ENCODE measurements at regions not wholly inside any gene's neighbourhood (a gene's known extent, or its start where the extent isn't known, plus 50 kb on each side); places are given as distances from the start of the nearest gene placed in this dataset.
A peak's percentile ranks its signal among the peaks of the same experiment; 100 is the strongest.

- DNase-seq, result no peak
These were observed 60.3 kb downstream of the DACT1 start for GRCh38 chr14:58697930-58698642.

DNA sequence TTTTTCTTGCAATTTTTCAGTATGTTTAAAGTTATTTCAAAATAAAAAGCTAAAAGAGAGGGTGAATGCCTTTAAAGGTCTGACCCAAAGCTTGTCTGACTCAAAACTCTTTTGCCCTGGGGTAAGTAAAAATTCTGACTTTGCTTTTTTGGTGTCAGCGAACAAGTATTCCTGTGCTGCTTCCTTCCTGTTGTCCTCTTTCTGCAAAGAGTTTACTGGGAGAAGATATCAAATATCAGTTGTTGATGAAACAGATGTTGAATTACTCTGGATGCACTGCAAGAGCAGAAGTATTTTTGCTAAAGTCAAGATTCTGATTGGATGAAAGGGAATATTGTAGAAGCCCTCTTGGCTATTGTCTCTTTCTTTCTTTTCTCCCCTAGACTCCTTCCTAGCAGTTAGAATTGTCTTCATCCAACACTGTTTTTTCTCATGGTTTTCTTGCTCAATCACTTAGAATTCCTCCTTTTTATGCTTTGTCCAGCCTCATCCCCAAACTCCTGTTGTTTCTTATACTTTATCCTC lies 62.0 kb downstream of the DACT1 start:
- no peak for DNase-seq

GRCh38 chr14:58701156-58701555 lies 63.4 kb downstream of the DACT1 start:
- DNase-seq, result no peak

DNA sequence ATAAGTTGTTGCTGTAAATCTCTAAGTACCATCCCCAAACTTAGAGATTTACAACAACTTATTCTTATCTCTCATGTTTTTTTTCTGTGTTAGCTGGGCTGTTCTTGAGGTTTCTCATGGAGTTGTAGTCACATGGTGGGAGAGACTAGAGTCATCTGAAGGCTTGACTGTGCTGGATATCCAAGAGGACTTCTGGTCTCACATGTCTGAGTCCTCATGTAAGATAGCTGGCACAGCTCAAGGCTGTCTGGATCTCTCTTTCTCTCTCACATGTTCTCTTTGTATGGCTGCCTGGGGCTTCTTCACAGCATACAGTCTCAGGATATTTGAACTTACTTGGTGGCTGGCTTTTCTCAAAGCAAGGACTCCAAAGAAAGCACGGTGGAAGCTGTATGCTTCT lies 63.8 kb downstream of the DACT1 start:
- no peak for DNase-seq

GRCh38 chr14:58702441-58703160 lies 64.8 kb downstream of the DACT1 start:
- DNase-seq, result no peak

DNA sequence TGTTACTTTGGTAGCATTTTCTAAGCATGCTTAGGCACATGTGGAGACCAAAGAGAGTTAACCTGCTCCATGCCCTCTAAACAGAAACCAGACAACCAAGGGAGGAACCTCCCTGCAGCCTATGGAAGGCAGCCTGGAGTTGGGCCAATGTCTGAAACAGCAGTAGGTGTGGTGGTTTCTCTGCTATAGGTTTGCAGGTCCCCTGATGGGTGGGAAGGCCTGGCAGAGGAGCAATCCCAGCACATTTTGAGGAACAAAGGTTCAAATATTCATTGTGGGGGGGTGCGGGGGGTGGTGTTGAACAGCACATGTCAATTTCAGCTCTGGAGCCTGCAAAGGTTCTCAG lies 65.4 kb downstream of the DACT1 start:
- DNase-seq, result no peak

DNA sequence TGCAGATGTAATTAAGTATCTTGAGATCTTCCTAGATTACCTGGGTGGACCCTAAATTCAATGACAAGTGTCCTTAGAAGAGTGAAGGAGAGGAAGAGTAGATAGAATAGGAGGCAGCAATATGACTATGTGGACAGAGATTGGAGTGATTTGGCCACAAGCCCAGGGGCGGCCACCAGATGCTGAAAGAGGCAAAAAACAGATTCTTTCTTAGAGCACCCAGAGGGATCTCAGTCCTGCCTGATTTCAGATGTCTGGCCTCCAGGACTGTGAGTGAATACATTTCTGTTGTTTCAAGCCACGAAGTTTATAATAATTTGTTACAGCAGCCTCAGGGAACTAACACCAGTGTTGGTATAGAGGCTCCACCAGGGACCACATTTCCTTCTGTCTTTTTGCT lies 67.3 kb downstream of the DACT1 start:
- peak; percentile 24 for DNase-seq

DNA sequence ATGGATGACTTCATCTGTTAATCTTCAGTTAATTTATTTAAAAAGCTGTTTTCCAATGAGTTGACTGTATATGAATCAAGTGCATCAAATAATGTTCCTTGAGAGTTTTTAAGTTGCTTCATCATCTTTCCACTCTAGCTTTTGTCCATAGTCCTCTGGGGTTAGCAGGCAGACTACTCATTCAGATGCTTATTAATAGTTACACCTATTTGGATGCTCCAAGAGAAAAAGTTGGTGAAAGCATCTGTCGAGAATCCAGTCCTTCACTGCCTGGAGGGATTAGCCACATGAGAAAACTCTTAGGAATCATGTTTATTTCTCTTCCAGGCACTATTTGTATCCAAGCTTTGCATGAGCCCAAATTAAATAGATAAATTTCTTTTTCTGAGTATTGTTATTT lies 70.2 kb downstream of the DACT1 start:
- no peak for DNase-seq

DNA sequence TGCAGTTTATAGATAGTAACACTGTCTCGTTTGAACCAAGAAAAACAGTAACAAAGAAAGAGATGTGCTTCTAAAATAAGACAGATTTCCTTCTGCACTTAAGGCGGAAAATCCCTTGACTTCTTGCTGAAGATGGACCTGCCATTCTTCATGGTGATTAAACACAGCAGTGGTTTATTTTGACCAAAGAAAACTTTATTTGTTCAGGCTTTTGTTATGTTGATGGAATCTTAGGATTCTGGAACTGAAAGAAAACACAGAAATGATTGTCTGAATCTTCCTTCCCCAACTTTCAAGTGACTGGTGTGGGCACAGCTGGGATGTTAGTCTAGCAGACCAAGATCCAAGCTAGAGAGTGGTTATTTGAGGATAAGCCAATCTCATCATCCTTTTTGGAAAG lies 72.2 kb downstream of the DACT1 start:
- no peak for DNase-seq

GRCh38 chr14:58711382-58711781 lies 73.6 kb downstream of the DACT1 start:
- no peak for DNase-seq

DNA sequence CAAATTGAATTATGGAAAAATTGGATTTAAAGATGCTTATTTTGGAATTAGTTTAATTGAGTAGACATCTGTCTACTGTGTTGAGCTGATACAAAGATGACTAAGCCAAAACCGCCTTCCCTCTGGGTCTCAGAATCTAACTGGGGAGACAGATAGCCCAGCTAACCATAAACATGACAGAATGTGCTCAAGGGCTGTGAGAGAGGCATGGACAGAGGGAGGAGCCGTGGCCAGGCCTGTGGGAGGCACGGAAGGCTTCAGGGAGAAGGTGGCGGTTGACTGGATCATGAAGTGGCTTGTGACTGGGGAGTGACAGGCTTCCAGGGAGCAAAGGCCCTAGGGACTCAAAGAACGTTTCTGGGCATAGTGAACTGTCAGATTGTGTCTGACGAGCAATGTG lies 74.6 kb downstream of the DACT1 start:
- DNase-seq, result peak; percentile 39

DNA sequence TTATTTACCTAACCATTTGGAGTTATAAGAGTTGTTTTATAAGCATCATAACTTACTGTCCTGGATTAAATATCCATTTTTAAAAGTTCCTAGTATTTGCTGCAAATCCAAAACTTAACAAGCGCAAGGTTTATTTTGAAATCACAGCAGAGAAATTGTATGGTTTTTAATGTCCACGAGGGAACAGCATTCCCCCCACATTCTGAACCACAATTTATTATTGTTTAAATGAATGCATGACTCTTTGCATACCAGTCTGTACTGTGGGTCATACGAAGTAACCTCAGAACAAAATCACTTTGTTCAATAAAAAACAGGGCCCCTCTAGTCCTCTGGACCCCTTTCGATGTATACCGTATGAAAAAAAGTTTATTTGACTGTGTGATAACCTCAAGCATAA lies 75.9 kb downstream of the DACT1 start:
- peak; percentile 35 for DNase-seq

DNA sequence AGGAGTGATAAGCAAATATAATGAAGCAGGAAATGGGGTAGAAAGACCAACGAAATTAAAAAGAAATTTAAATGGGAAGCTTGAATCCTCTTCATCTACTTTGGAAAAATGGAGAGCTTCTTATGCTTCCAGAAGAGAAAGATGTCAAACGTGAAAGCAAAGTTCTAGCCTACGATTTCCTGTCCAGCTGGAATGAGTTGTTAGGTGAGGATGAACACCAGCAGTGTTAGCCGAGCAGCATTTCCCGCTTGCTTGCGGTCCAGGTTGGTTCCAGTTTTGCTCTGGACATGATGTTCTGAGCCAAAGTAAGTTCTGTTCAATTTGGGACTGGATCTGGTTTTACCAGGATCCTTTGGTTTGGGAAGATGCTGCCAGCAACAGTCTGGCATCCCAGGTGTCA lies 78.9 kb downstream of the DACT1 start:
- DNase-seq, result no peak

GRCh38 chr14:58717211-58717610 lies 79.4 kb downstream of the DACT1 start:
- DNase-seq, result no peak

DNA sequence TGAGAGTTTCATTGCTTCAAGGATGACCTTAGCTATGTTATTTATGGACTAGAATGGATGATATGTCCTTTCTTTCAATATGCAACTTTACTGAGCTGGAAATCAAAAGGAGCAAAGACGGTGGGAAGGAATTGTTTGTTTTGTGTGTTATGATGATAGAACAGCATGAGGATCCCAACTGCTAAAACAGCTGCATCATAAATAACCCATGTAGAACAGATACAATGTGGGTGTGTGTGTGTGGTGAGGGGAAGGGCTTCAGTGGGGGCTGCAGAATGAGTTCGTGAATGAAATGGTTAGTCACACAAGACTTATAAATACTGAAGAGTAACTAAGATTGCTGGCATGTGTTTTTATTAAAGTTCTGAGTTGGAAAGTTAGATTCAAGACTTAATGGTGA lies 80.1 kb downstream of the DACT1 start:
- DNase-seq, result peak; percentile 53

DNA sequence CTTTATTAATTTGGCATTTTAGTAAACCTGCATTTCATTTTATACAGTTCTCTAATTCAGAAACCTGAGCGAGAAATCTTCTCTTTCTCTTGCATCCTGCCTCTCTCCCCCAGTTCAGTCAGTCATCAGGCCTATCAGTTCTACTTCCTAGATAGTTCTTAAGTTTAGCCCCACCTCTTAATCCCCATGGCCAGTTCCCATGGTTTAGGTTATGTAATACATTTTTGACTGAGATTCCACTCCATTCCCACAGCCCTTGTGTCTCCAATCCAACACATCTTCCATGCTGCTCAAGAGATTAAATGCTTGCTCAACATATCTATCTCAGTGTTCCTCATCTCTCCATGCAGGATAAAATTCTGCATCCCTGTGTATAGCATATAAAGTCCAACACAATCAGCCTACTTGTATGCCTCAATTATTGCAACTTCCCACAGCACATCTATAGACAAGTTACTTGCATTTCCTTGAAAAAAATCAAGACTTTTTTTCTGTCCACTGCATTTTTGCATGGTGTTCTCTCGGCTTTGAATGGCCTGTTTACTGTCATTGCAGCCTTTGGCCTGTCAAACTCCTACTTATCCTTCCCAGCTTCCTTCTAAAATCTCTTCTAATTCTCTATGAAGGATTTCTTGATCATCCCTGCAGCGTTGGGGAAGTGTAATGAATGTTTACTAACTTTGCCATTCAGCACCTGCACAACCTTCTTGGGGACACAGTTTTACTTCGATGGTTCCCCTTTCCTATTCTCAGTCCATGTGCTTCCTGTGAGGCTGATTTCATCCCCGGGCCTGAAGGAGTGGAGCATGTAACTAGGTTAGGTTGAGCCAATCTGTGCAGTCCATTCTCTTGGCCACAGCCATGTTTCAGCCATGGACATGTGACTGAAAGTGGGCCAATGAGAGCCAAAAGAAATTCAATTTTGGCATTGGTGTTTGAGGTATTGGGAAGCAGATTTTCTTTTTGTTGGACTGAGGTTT lies 80.8 kb downstream of the DACT1 start:
- no peak for DNase-seq

DNA sequence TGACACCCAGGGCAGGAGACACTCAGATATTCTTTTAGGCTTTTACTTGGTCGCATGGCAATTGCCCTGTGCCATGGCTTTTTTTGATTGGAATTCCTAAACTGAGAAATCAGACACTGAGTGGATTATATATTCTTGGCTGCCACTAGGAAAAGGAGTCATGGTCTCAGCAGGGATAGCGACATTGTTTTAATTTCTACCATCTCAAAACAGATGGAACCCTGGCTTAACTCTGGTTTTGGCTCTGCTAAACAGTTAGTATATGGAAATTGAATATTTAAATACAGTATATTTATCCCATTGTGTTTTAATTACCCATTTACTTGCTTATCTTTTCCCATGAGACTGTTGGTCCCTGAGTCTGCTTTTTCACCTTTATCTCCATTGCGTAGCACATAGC lies 84.0 kb downstream of the DACT1 start:
- no peak for DNase-seq

DNA sequence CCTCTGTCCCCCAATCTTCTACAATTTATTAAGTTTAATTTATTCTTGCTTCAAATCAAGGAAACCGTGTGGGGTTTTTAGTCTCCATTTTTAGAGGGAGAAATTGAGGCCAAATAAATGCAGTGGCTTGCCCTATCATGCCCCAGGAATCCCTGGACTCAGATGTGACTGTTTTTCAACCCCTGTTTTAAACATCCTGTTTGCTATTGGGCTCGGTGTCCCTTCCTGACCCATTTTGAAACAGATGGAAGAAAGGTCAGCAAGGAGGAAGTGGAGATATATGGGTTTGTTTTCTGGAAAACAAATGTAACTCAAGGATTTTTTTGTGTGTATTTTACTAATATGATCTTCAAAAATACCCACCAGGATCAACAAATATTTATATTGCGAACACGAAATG lies 84.7 kb downstream of the DACT1 start:
- DNase-seq, result no peak

DNA sequence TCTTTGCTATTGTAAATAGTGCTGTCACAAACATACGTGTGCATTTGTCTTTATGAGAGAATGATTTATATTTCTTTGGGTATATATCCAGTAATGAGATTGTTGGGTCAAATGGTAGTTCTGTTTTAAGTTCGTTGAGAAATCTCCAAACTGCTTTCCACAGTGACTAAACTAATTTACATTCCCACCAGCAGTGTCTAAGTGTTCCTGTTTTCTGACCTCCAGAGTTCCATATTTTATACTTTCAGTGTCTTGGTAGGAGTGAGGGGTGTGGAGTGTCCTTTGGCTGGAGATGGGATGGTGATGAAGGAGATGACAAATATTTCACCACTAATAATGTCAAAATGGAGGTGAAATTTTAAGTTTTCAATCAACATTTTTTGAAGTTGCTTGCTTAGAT lies 86.4 kb downstream of the DACT1 start:
- DNase-seq, result no peak

- DNase-seq, result no peak
These were observed 86.9 kb downstream of the DACT1 start for GRCh38 chr14:58724702-58725101.

- no peak for DNase-seq
These were observed 87.5 kb downstream of the DACT1 start for GRCh38 chr14:58725226-58725625.

DNA sequence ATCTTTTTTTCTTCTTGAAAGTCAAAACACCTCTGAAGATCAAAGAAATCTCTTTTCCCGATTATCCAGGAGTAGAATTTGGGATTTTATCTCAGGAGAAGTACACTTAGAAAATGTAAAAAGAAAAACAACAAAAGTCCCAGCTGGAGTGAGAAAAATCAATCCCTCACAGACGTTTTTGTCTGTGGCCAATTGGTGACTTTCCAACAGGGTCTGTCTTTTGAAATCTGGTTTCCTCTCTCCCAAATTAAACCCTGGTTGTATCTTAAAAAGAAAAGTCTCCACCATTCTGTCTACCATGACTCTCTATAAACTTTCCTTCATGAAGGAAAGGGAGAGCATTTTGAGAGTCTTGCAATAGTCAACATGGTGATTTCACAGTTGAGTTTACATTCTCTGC lies 88.1 kb downstream of the DACT1 start:
- DNase-seq, result no peak

GRCh38 chr14:58730792-58731464 lies 93.2 kb downstream of the DACT1 start:
- DNase-seq, result peak; percentile 67
